ENCODE measurements at regions not wholly inside any gene's neighbourhood (a gene's known extent, or its start where the extent isn't known, plus 50 kb on each side); places are given as distances from the start of the nearest gene placed in this dataset.
"Not testable (repeated sequence)": the region's sequence is repeated elsewhere in the genome, so short reads cannot be mapped to it uniquely, and the experiment has no call there.

GRCh38 chr13:20301015-20301402, 68.9 kb upstream of the GJB6 start:
- Mint-ChIP-seq H3K9me3 (no peaks in the 10 kb centered on the region), H3K27me3 (peaks cover 25% of the 10 kb centered on the region), H3K4me1 (no peaks in the 10 kb centered on the region), H3K4me3 (no peak overlapping the region), H3K27ac (no peak overlapping the region), H3K36me3 (ENCODE audit: low read depth) (no peaks in the 10 kb centered on the region)
- no peak for ATAC-seq (replicated peaks)

DNA sequence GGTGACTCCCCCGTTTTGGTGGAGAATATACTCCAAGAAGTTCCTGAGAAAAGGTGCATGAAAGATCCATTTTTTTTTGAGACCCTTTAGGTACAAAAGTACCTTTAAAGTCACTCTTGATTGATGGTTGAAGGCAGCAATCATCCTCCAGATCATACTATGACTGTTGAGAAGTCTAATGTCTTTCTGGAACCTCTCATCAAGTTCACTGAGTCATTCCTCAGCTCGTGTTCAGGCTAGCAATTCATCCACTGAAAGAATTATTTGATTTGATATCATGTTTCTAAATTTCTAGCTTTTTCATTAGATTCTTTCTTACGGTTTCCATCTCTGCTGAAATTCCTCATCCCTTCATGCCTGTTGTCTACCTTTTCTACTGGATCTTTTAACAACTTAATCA, 65.1 kb upstream of the GJB6 start:
- no peaks in the 10 kb centered on the region for H3K9me3 Mint-ChIP-seq
- H3K4me1 Mint-ChIP-seq: no peaks in the 10 kb centered on the region
- H3K4me3 Mint-ChIP-seq: no peak overlapping the region
- no peak for ATAC-seq (replicated peaks)
- peaks cover 18% of the 10 kb centered on the region for H3K27me3 Mint-ChIP-seq
- no peaks in the 10 kb centered on the region for H3K36me3 Mint-ChIP-seq (ENCODE audit: low read depth)
- no peak overlapping the region for H3K27ac Mint-ChIP-seq

- no peaks in the 10 kb centered on the region for H3K4me1 Mint-ChIP-seq
- peaks cover 11% of the 10 kb centered on the region for H3K27me3 Mint-ChIP-seq
- no peak overlapping the region for H3K4me3 Mint-ChIP-seq
- ATAC-seq (replicated peaks): no peak
- H3K36me3 Mint-ChIP-seq (ENCODE audit: low read depth): no peaks in the 10 kb centered on the region
- H3K27ac Mint-ChIP-seq: no peak overlapping the region
- no peaks in the 10 kb centered on the region for H3K9me3 Mint-ChIP-seq
These were observed 63.8 kb upstream of the GJB6 start for GRCh38 chr13:20295956-20296355.

DNA sequence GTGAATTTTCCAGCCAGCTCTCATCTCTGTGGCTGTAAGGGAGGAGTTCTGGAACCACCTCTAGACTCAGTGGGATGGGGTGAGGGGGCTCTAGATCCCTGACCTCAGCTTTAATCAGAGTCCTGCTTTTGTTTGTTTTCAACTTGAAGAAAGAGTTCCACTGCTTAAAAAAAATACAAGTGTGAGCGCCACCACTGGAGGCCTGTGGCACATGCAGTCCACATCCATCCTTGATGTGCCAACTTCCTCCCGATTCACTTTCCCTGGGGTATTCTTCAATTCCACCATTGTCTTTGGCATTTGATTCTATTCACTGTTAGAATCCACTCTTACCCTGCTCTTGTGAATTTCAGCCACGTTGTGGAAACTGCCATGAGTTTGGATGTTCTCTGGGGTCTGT, 62.4 kb upstream of the GJB6 start:
- no peak overlapping the region for H3K27ac Mint-ChIP-seq
- no peak for ATAC-seq (replicated peaks)
- H3K27me3 Mint-ChIP-seq: peaks cover 5% of the 10 kb centered on the region
- H3K4me1 Mint-ChIP-seq: no peaks in the 10 kb centered on the region
- H3K4me3 Mint-ChIP-seq: no peak overlapping the region
- no peaks in the 10 kb centered on the region for H3K9me3 Mint-ChIP-seq
- no peaks in the 10 kb centered on the region for H3K36me3 Mint-ChIP-seq (ENCODE audit: low read depth)

DNA sequence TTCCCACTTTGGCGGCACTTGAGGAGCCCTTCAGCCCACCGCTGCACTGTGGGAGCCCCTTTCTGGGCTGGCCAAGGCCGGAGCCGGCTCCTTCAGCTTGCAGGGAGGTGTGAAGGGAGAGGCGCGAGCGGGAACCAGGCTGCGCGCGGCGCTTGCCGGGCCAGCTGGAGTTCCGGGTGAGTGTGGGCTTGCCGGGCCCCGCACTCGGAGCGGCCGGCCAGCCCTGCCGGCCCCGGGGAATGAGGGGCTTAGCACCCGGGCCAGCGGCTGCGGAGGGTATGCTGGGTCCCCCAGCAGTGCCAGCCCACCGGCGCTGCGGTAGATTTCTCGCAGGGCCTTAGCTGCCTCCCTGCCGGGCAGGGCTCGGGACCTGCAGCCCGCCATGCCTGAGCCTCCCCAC, 60.2 kb upstream of the GJB6 start:
- ATAC-seq (replicated peaks); H3K9me3 Mint-ChIP-seq; H3K36me3 Mint-ChIP-seq (ENCODE audit: low read depth); H3K4me1 Mint-ChIP-seq; H3K27me3 Mint-ChIP-seq; H3K4me3 Mint-ChIP-seq; H3K27ac Mint-ChIP-seq: not testable (repeated sequence)

- no peak for ATAC-seq (replicated peaks)
- no peak overlapping the region for H3K27ac Mint-ChIP-seq
- H3K9me3 Mint-ChIP-seq: peaks cover 5% of the 10 kb centered on the region
- no peaks in the 10 kb centered on the region for H3K36me3 Mint-ChIP-seq (ENCODE audit: low read depth)
- H3K27me3 Mint-ChIP-seq: peaks cover 2% of the 10 kb centered on the region
- H3K4me3 Mint-ChIP-seq: no peak overlapping the region
- H3K4me1 Mint-ChIP-seq: no peaks in the 10 kb centered on the region
These were observed 59.6 kb upstream of the GJB6 start for GRCh38 chr13:20291675-20292074.

DNA sequence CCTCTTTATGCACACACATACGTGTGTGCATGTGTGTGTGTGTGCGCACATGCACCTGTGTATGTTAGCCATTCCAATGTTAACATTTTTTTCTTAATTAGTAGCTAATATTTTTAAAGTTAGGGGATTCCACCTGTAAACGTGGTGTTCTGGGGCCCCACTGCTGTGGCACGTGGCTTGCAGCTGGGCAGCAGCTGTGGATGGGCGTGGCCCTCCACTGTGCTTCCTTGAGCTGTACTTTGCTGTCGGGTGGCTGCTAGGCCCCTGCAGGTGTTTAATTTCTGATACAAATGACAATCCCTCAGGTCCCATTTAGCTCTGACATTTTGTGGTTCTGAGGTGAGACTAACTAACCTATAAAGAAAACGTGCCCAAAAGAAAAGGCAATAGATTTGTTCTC, 58.9 kb upstream of the GJB6 start:
- H3K4me3 Mint-ChIP-seq: no peak overlapping the region
- no peaks in the 10 kb centered on the region for H3K4me1 Mint-ChIP-seq
- peaks cover 2% of the 10 kb centered on the region for H3K27me3 Mint-ChIP-seq
- peaks cover 10% of the 10 kb centered on the region for H3K9me3 Mint-ChIP-seq
- ATAC-seq (replicated peaks): no peak
- H3K27ac Mint-ChIP-seq: no peak overlapping the region
- H3K36me3 Mint-ChIP-seq (ENCODE audit: low read depth): no peaks in the 10 kb centered on the region

- no peaks in the 10 kb centered on the region for H3K27me3 Mint-ChIP-seq
- no peak overlapping the region for H3K4me3 Mint-ChIP-seq
- peaks cover 19% of the 10 kb centered on the region for H3K9me3 Mint-ChIP-seq
- no peaks in the 10 kb centered on the region for H3K36me3 Mint-ChIP-seq (ENCODE audit: low read depth)
- no peak for ATAC-seq (replicated peaks)
- no peaks in the 10 kb centered on the region for H3K4me1 Mint-ChIP-seq
- H3K27ac Mint-ChIP-seq: no peak overlapping the region
These were observed 56.4 kb upstream of the GJB6 start for GRCh38 chr13:20288561-20288960.

- no peak for ATAC-seq (replicated peaks)
- Mint-ChIP-seq H3K27ac (no peak overlapping the region), H3K4me1 (no peaks in the 10 kb centered on the region), H3K27me3 (no peaks in the 10 kb centered on the region), H3K36me3 (ENCODE audit: low read depth) (no peaks in the 10 kb centered on the region), H3K9me3 (peaks cover 19% of the 10 kb centered on the region), H3K4me3 (no peak overlapping the region)
These were observed 55.9 kb upstream of the GJB6 start for GRCh38 chr13:20287976-20288375.

DNA sequence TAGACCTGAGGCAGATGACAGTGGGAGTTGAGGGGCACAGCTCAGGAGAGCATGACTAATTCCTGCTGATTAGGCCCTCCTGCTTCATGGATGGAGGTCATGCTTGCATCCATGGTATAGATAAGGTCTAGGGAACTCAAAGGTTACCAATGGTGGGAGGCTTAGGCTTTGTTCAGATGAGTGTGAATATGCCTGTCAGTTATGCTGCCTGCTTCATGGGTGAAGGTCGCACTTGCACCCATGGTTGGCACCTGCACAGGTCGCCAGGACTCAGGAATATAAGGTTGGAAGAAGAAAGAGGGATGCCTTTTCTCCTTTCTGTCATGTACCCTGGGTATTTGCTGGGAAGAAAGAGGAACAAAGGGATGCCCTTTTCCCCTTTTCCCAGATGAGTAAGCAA, 53.4 kb upstream of the GJB6 start:
- H3K27ac Mint-ChIP-seq: no peak overlapping the region
- ATAC-seq (replicated peaks): no peak
- H3K27me3 Mint-ChIP-seq: no peaks in the 10 kb centered on the region
- H3K4me3 Mint-ChIP-seq: no peak overlapping the region
- H3K36me3 Mint-ChIP-seq (ENCODE audit: low read depth): no peaks in the 10 kb centered on the region
- peaks cover 22% of the 10 kb centered on the region for H3K9me3 Mint-ChIP-seq
- no peaks in the 10 kb centered on the region for H3K4me1 Mint-ChIP-seq
